ENCODE measurements at regions not wholly inside any gene's neighbourhood (a gene's known extent, or its start where the extent isn't known, plus 50 kb on each side); places are given as distances from the start of the nearest gene placed in this dataset.

- TF ChIP-seq CTCF (IDR thresholded peaks at IDR 0.05) = no peak
- peak overlapping the region in 3 of 4 donors; percentile 22 to 77 (median 73) for H3K27ac ChIP-seq
- no peaks in the 10 kb centered on the region for H3K36me3 ChIP-seq
- DNase-seq = peak in 3 of 6 donors; percentile 42 to 62 (median 52)
- H3K9me3 ChIP-seq = no peaks in the 10 kb centered on the region
- 3 to 4% methylated on average over 3 of the region's 3 CpGs for whole genome bisulfite sequencing, 2 donors
- H3K4me1 ChIP-seq = peaks cover 29 to 45% (median 39%) of the 10 kb centered on the region in 3 donors
- intact Hi-C loops (cut with DNase I) = no loop called here
- FAIRE-seq = no peak
- ATAC-seq = peak; percentile 88 to 95 (median 94)
- no peaks in the 10 kb centered on the region for H3K27me3 ChIP-seq
- no peak overlapping the region for H3K4me3 ChIP-seq
Observed at GRCh38 chr10:88080213-88080612, 216.8 kb downstream of the PTEN start.

GRCh38 chr10:88081457-88082054 lies 218.1 kb downstream of the PTEN start:
- no peak for FAIRE-seq
- no peak for DNase-seq
- Histone ChIP-seq H3K4me3 (no peak overlapping the region), H3K27ac (peak overlapping the region in 2 of 4 donors; percentile 56 to 77), H3K36me3 (no peaks in the 10 kb centered on the region), H3K9me3 (no peaks in the 10 kb centered on the region), H3K27me3 (no peaks in the 10 kb centered on the region), H3K4me1 (peaks cover 29 to 45% (median 39%) of the 10 kb centered on the region in 3 donors)
- TF ChIP-seq CTCF (IDR thresholded peaks at IDR 0.05) = no peak
- peak; percentile 16 to 55 (median 40) for ATAC-seq
- WGBS, 2 donors = 26 to 30% methylated on average over 3 of the region's 3 CpGs
- intact Hi-C loops (cut with DNase I) = no loop called here

GRCh38 chr10:88082391-88082790 lies 219.0 kb downstream of the PTEN start:
- no peak for TF ChIP-seq CTCF (IDR thresholded peaks at IDR 0.05)
- Histone ChIP-seq H3K4me3 (no peak overlapping the region), H3K4me1 (peaks cover 29 to 45% (median 39%) of the 10 kb centered on the region in 3 donors), H3K27me3 (no peaks in the 10 kb centered on the region), H3K36me3 (no peaks in the 10 kb centered on the region), H3K27ac (peak overlapping the region in 2 of 4 donors; percentile 56 to 77), H3K9me3 (no peaks in the 10 kb centered on the region)
- 80 to 83% methylated on average over 3 of the region's 3 CpGs for WGBS, 2 donors
- no peak for FAIRE-seq
- no peak for ATAC-seq
- intact Hi-C loops (cut with DNase I) = no loop called here
- no peak for DNase-seq

- H3K27me3 ChIP-seq = no peaks in the 10 kb centered on the region
- H3K27ac ChIP-seq = peak overlapping the region in 2 of 4 donors; percentile 22 to 56
- no peaks in the 10 kb centered on the region for H3K9me3 ChIP-seq
- intact Hi-C loops (cut with DNase I) = no loop called here
- WGBS, 2 donors = 13 to 19% methylated on average over 1 of the region's 1 CpG
- peaks cover 29 to 45% (median 39%) of the 10 kb centered on the region in 3 donors for H3K4me1 ChIP-seq
- ATAC-seq (peak; percentile 22 to 47 (median 32)), DNase-seq (no peak), FAIRE-seq (no peak)
- no peaks in the 10 kb centered on the region for H3K36me3 ChIP-seq
- H3K4me3 ChIP-seq = no peak overlapping the region
- no peak for TF ChIP-seq CTCF (IDR thresholded peaks at IDR 0.05)
Observed at GRCh38 chr10:88082806-88083596, 219.6 kb downstream of the PTEN start.

- 74 to 81% methylated on average over 7 of the region's 7 CpGs for WGBS, 2 donors
- TF ChIP-seq CTCF (IDR thresholded peaks at IDR 0.05) = no peak
- Histone ChIP-seq H3K27ac (no peak overlapping the region), H3K36me3 (no peaks in the 10 kb centered on the region), H3K27me3 (no peaks in the 10 kb centered on the region), H3K4me3 (no peak overlapping the region), H3K4me1 (peaks cover 29 to 45% (median 39%) of the 10 kb centered on the region in 3 donors), H3K9me3 (no peaks in the 10 kb centered on the region)
- ATAC-seq (no peak), FAIRE-seq (no peak), DNase-seq (no peak)
- intact Hi-C loops (cut with DNase I) = no loop called here
Observed at GRCh38 chr10:88083597-88083989, 220.2 kb downstream of the PTEN start.

Data from pancreas (tissue), 10 donors.